GM19328 (cell line): ENCODE measurements at regions not wholly inside any gene's neighbourhood (a gene's known extent, or its start where the extent isn't known, plus 50 kb on each side); places are given as distances from the start of the nearest gene placed in this dataset.

Experiments
- ATAC-seq: cut with Tn5 transposase; IDR thresholded peaks from one replicate; pipeline ENCODE4 v1.9.1; 2021; ENCODE audit warnings: mild to moderate bottlenecking, moderate library complexity; ENCODE audit not compliant: unreplicated experiment

- no peak for ATAC-seq
Measured at GRCh38 chr6:134469702-134470456, 152.0 kb upstream of the SGK1 start.

- ATAC-seq: no peak
Measured at GRCh38 chr6:134468633-134469032, 150.7 kb upstream of the SGK1 start.

- no peak for ATAC-seq
Measured at GRCh38 chr6:134467620-134468019, 149.7 kb upstream of the SGK1 start.

- no peak for ATAC-seq
Measured at GRCh38 chr6:134466771-134467525, 149.0 kb upstream of the SGK1 start.

GRCh38 chr6:134464690-134465411 lies 146.9 kb upstream of the SGK1 start:
- ATAC-seq: no peak

GRCh38 chr6:134458857-134459657 lies 141.1 kb upstream of the SGK1 start:
- no peak for ATAC-seq

GRCh38 chr6:134457941-134458340 lies 140.0 kb upstream of the SGK1 start:
- ATAC-seq: no peak

GRCh38 chr6:134456226-134456625 lies 138.3 kb upstream of the SGK1 start:
- no peak for ATAC-seq

GRCh38 chr6:134455319-134455718 lies 137.4 kb upstream of the SGK1 start:
- no peak for ATAC-seq

GRCh38 chr6:134454794-134455193 lies 136.9 kb upstream of the SGK1 start:
- no peak for ATAC-seq

- ATAC-seq: no peak
Measured at GRCh38 chr6:134453792-134454510, 136.0 kb upstream of the SGK1 start.

- ATAC-seq: no peak
Measured at GRCh38 chr6:134452906-134453305, 135.0 kb upstream of the SGK1 start.

GRCh38 chr6:134451529-134451928 lies 133.6 kb upstream of the SGK1 start:
- ATAC-seq: no peak

GRCh38 chr6:134449781-134450180 lies 131.9 kb upstream of the SGK1 start:
- no peak for ATAC-seq

- no peak for ATAC-seq
Measured at GRCh38 chr6:134449004-134449403, 131.1 kb upstream of the SGK1 start.

- no peak for ATAC-seq
Measured at GRCh38 chr6:134447883-134448387, 130.0 kb upstream of the SGK1 start.

GRCh38 chr6:134447423-134447822 lies 129.5 kb upstream of the SGK1 start:
- ATAC-seq: no peak

GRCh38 chr6:134446896-134447295 lies 129.0 kb upstream of the SGK1 start:
- ATAC-seq: no peak

GRCh38 chr6:134446218-134446848 lies 128.4 kb upstream of the SGK1 start:
- no peak for ATAC-seq

- no peak for ATAC-seq
Measured at GRCh38 chr6:134443009-134443408, 125.1 kb upstream of the SGK1 start.
